ENCODE measurements at regions not wholly inside any gene's neighbourhood (a gene's known extent, or its start where the extent isn't known, plus 50 kb on each side); places are given as distances from the start of the nearest gene placed in this dataset.

DNA sequence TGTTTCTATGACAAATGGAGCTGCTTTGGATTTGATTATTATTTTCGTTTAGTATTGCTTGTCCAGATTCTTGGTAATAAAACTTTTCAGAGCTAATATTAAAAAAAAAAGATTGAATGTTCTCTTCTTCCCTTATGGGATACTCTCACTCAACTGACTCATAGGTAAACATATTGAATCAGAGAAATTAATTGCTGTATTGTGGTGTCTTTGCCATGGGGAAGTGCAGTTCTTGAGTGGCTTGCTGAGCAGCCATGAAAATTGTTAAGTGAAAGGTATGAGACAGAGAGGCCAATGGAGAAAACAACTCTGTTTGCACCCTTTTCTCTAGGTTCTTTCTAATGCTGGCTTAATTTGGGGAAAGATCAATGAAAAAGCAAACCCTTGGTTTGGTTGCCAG lies 149.9 kb upstream of the HMHB1 start:
- no peak for TF ChIP-seq CTCF (IDR thresholded peaks at IDR 0.05)
- no peak for TF ChIP-seq POLR2A (IDR thresholded peaks at IDR 0.05)

Data from body of pancreas (tissue), 4 donors.